A172 (cell line): ENCODE measurements at regions not wholly inside any gene's neighbourhood (a gene's known extent, or its start where the extent isn't known, plus 50 kb on each side); places are given as distances from the start of the nearest gene placed in this dataset.
"Not testable (repeated sequence)": the region's sequence is repeated elsewhere in the genome, so short reads cannot be mapped to it uniquely, and the experiment has no call there.

Experiments used
- DNase-seq: peaks from one replicate; pipeline ENCODE4 v3.0.0-alpha.2; 2015; ENCODE audit warnings: low spot score

GRCh38 chr11:38156495-38157146 is 1558.6 kb upstream of the RAG2 start:
- DNase-seq: no peak

GRCh38 chr11:38155856-38156255 is 1557.8 kb upstream of the RAG2 start:
- no peak for DNase-seq

GRCh38 chr11:38153985-38154384 is 1555.9 kb upstream of the RAG2 start:
- DNase-seq: no peak

- DNase-seq: no peak
These were observed 1545.8 kb upstream of the RAG2 start for GRCh38 chr11:38143852-38144251.

GRCh38 chr11:38138972-38139371 is 1540.9 kb upstream of the RAG2 start:
- DNase-seq: no peak

- no peak for DNase-seq
These were observed 1538.9 kb upstream of the RAG2 start for GRCh38 chr11:38136887-38137286.

GRCh38 chr11:38131535-38131934 is 1533.5 kb upstream of the RAG2 start:
- no peak for DNase-seq

- no peak for DNase-seq
These were observed 1532.9 kb upstream of the RAG2 start for GRCh38 chr11:38130976-38131375.

- DNase-seq: no peak
These were observed 1532.5 kb upstream of the RAG2 start for GRCh38 chr11:38130514-38130913.

GRCh38 chr11:38123673-38124072 is 1525.6 kb upstream of the RAG2 start:
- no peak for DNase-seq

GRCh38 chr11:38116616-38117015 is 1518.6 kb upstream of the RAG2 start:
- DNase-seq: not testable (repeated sequence)

- DNase-seq: not testable (repeated sequence)
These were observed 1517.3 kb upstream of the RAG2 start for GRCh38 chr11:38115381-38115780.

- DNase-seq: no peak
These were observed 1502.9 kb upstream of the RAG2 start for GRCh38 chr11:38100836-38101462.

GRCh38 chr11:38095268-38095667 is 1497.2 kb upstream of the RAG2 start:
- no peak for DNase-seq

- peak; percentile 27 for DNase-seq
These were observed 1491.7 kb upstream of the RAG2 start for GRCh38 chr11:38089726-38090125.

- no peak for DNase-seq
These were observed 1462.9 kb upstream of the RAG2 start for GRCh38 chr11:38060920-38061319.

- no peak for DNase-seq
These were observed 1462.1 kb upstream of the RAG2 start for GRCh38 chr11:38060136-38060535.

- DNase-seq: no peak
These were observed 1448.6 kb upstream of the RAG2 start for GRCh38 chr11:38046571-38047135.

GRCh38 chr11:38043060-38043459 is 1445.0 kb upstream of the RAG2 start:
- DNase-seq: no peak

- no peak for DNase-seq
These were observed 1440.7 kb upstream of the RAG2 start for GRCh38 chr11:38038777-38039176.

- no peak for DNase-seq
These were observed 1421.2 kb upstream of the RAG2 start for GRCh38 chr11:38019072-38019775.

- DNase-seq: no peak
These were observed 1416.4 kb upstream of the RAG2 start for GRCh38 chr11:38014405-38014804.

- no peak for DNase-seq
These were observed 1415.1 kb upstream of the RAG2 start for GRCh38 chr11:38013157-38013556.
